Mammary epithelial cell (primary cell): ENCODE measurements at regions not wholly inside any gene's neighbourhood (a gene's known extent, or its start where the extent isn't known, plus 50 kb on each side); places are given as distances from the start of the nearest gene placed in this dataset.

Source experiments
- CTCF ChIP-seq, 2 donors: IDR thresholded peaks in 1 of 2; conservative IDR thresholded peaks in 1 of 2; 2 replicates each; pipeline ENCODE4 v1.5.1; 2011 to 2012; ENCODE audit warnings: inconsistent platforms in 2 of 2, low read length in 2 of 2, mild to moderate bottlenecking in 2 of 2, control low read depth in 1 of 2, low read depth in 1 of 2; ENCODE audit not compliant: insufficient read depth in 1 of 2; ENCODE audit errors: extremely low read depth in 1 of 2
- EZH2 ChIP-seq: IDR thresholded peaks from 2 replicates; pipeline ENCODE4 v1.6.1; 2012; ENCODE audit warnings: low read length, inconsistent platforms, borderline replicate concordance

- TF ChIP-seq CTCF (conservative IDR thresholded peaks at IDR 0.05 in 1 of 2, IDR thresholded peaks at IDR 0.05 in 1 of 2; ENCODE audit: extremely low read depth in 1 of 2, insufficient read depth in 1 of 2, low read depth in 1 of 2, low read length in 2 of 2) (no peak), EZH2 (no peak)
These were observed 574.3 kb downstream of the LRRC70 start for GRCh38 chr5:63152871-63153270.
